ENCODE measurements at regions not wholly inside any gene's neighbourhood (a gene's known extent, or its start where the extent isn't known, plus 50 kb on each side); places are given as distances from the start of the nearest gene placed in this dataset.

DNA sequence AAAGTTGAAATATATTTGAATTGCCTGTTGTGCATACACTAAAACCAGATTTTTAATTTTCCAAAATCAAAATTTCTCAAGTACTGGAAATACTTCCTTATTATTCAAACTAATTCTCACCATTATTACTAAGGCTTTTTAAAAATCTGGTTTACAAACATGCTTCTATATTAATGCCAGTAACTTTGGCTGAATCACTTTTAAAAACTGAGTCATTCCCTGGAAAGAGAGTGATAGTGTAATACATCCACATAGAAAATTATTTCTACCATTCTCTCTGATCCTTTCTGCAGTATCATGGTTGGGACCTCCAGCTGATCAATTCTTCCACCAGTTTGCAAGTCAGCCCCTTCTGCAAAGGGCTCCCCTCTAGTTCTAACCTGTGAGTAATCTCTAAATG is 165.3 kb upstream of the FAM241A start:
- TF ChIP-seq GATA1 (IDR thresholded peaks at IDR 0.05; ENCODE audit: low read depth, low read length) = no peak
- TF ChIP-seq POLR2A (IDR thresholded peaks at IDR 0.05; ENCODE audit: low read length) = no peak

DNA sequence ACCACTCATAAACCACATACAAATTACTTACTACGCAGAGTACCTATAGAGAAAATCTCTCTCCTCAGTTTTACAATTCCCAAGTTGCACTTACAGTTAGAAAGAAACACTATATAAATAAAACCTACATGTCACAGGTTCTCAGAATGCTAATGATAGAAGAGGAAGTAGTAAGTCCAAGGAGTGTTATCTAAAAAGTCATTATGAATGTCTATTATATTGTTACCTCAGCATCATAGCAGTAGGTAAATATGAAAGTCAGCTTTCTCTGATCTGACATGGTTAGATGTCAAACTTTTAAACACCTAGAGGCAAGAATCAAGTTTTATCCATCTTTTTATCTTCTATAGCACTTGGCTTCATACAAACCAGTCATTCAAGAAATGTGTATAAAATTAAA is 163.2 kb upstream of the FAM241A start:
- DNase-seq = no peak
- TF ChIP-seq POLR2A (IDR thresholded peaks at IDR 0.05; ENCODE audit: low read length) (no peak), GATA1 (IDR thresholded peaks at IDR 0.05; ENCODE audit: low read depth, low read length) (no peak)

More for the DNA sequence above, 165.3 kb upstream of the FAM241A start:
- DNase-seq = no peak

- TF ChIP-seq POLR2A (IDR thresholded peaks at IDR 0.05; ENCODE audit: low read length) (no peak), GATA1 (IDR thresholded peaks at IDR 0.05; ENCODE audit: low read depth, low read length) (no peak)
- no peak for DNase-seq
These were observed 161.0 kb upstream of the FAM241A start for GRCh38 chr4:111984169-111984819.

DNA sequence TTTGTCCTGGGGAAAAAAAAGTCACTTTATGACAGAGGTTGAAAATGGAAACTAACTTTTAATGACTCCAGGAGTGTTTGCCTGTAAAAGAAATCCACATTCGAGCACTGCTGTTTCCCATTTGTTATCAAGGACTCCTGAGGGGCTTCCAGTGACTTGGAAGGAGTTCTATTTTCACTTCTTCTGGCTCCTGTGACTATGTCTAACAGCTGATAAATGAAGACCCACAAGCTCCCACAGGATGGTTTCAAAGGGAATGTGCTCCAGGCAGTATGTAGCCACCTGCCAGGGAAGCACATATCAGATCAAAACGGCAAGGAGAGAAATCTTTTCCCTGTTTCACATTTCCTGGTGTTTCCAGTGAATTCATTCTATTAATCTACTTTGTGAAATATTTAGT is 159.8 kb upstream of the FAM241A start:
- TF ChIP-seq POLR2A (IDR thresholded peaks at IDR 0.05; ENCODE audit: low read length) (no peak), GATA1 (IDR thresholded peaks at IDR 0.05; ENCODE audit: low read depth, low read length) (no peak)

GRCh38 chr4:111986095-111986494 is 159.2 kb upstream of the FAM241A start:
- TF ChIP-seq GATA1 (IDR thresholded peaks at IDR 0.05; ENCODE audit: low read depth, low read length) (no peak), POLR2A (IDR thresholded peaks at IDR 0.05; ENCODE audit: low read length) (no peak)

More for the DNA sequence above, 159.8 kb upstream of the FAM241A start:
- no peak for DNase-seq

GRCh38 chr4:111988514-111988913 is 156.7 kb upstream of the FAM241A start:
- TF ChIP-seq POLR2A (IDR thresholded peaks at IDR 0.05; ENCODE audit: low read length) (no peak), GATA1 (IDR thresholded peaks at IDR 0.05; ENCODE audit: low read depth, low read length) (no peak)
- DNase-seq = no peak

More at GRCh38 chr4:111986095-111986494, 159.2 kb upstream of the FAM241A start:
- peak in 1 of 2 experiments; percentile 17 for DNase-seq

DNA sequence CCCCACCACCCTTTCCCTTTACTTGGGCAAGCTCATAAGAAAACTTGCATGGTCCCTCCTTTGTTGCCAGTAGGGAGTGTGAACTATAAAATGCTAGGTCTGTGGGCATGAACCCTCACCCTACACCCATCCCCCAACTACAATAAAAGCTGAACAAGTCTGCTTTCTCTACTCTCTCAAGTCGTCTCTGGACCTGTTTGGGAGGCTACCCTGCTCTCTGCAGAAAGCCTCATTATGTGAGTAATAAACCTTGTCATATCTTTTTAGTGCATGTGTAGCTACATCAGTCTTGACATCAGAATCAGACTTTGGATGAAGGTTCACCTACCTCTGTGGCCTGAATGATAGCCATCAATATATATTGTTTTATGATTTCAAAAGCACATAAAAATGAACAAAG is 155.4 kb upstream of the FAM241A start:
- TF ChIP-seq GATA1 (IDR thresholded peaks at IDR 0.05; ENCODE audit: low read depth, low read length) (no peak), POLR2A (IDR thresholded peaks at IDR 0.05; ENCODE audit: low read length) (no peak)
- no peak for DNase-seq

DNA sequence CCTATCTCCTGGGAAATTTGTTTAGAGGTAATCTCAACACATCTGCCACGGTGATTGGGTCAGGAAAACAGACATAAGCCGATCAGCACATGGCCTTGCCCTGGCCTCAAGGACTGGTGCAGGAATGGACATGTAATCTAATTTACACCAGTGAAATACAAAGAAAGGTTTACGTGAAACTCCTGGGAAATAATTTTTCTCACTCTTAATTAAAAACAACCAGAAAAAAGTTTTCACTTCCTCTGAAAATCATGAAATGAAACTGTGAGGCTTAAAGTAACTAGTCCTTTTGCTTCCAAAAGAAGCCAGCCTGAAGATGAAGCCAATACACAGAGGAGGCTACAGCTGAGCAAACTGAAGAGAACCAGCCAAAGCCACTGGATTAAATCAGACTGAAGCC is 154.1 kb upstream of the FAM241A start:
- DNase-seq = no peak
- TF ChIP-seq GATA1 (IDR thresholded peaks at IDR 0.05; ENCODE audit: low read depth, low read length) (no peak), POLR2A (IDR thresholded peaks at IDR 0.05; ENCODE audit: low read length) (no peak)

GRCh38 chr4:111991797-111992196 is 153.5 kb upstream of the FAM241A start:
- DNase-seq = no peak
- no peak for TF ChIP-seq POLR2A (IDR thresholded peaks at IDR 0.05; ENCODE audit: low read length)
- no peak for TF ChIP-seq GATA1 (IDR thresholded peaks at IDR 0.05; ENCODE audit: low read depth, low read length)

- DNase-seq = no peak
- no peak for TF ChIP-seq POLR2A (IDR thresholded peaks at IDR 0.05; ENCODE audit: low read length)
These were observed 152.7 kb upstream of the FAM241A start for GRCh38 chr4:111992351-111993168.

- no peak for TF ChIP-seq POLR2A (IDR thresholded peaks at IDR 0.05; ENCODE audit: low read length)
- no peak for TF ChIP-seq GATA1 (IDR thresholded peaks at IDR 0.05; ENCODE audit: low read depth, low read length)
- DNase-seq = no peak
These were observed 150.9 kb upstream of the FAM241A start for GRCh38 chr4:111994392-111994791.

DNA sequence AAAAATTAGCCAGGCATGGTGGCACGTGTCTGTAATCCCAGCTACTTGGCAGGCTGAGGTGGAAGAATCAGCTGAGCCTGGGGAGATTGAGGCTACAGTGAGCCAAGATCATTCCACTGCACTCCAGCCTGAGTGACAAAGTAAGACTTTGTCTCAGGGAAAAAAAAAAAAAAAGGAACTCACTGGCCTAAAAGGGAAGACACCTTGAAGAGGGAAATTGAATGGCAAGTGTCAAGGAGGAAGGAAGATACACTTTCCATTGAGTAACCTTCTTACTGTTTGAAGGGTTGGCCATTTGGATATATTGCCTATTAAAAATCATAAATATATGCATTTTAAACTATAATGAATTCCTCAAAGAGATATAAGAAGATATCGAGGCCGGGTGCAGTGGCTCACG is 147.5 kb upstream of the FAM241A start:
- TF ChIP-seq GATA1 (IDR thresholded peaks at IDR 0.05; ENCODE audit: low read depth, low read length) (no peak), POLR2A (IDR thresholded peaks at IDR 0.05; ENCODE audit: low read length) (no peak)
- DNase-seq = no peak

DNA sequence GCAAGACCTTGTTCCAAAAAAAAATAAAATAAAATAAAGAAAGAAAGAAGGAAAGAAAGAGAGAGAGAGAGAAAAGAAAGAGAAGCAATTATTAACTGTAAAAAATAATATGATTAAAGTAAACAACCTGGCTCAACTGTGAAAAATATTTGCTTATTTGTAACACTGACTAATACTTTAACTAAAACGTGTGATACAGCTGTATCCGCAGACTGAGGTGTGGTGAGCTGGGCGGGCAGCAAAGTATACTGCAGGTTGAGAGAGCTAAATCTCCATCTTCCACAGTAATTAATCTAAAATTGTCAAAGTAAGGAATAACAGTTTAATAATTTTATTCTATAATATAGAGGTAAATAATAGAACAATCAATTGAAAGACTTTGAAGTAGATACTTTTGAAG is 145.5 kb upstream of the FAM241A start:
- TF ChIP-seq POLR2A (IDR thresholded peaks at IDR 0.05; ENCODE audit: low read length) (no peak), GATA1 (IDR thresholded peaks at IDR 0.05; ENCODE audit: low read depth, low read length) (no peak)
- DNase-seq = no peak

- TF ChIP-seq GATA1 (IDR thresholded peaks at IDR 0.05; ENCODE audit: low read depth, low read length) = no peak
- TF ChIP-seq POLR2A (IDR thresholded peaks at IDR 0.05; ENCODE audit: low read length) = no peak
- no peak for DNase-seq
These were observed 144.2 kb upstream of the FAM241A start for GRCh38 chr4:112001041-112001440.

DNA sequence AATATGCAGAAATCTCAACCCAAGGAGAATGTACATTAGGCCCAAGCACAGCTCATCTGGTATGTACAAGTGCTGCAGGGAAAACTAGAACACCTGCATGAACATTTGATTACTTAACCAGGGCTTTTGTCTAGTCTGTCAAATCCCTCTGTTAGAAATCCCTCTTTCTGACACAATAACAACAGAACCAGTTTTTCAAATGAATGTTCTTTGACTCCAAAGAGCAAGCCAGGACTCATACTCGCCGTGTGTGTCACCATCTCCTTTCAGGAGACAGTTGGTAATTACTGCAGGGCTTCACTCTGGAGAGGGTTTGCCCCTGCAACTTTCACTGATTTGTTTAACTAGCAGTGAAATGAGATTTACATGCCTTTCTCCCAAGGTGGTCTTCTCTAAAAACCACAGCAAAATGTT is 143.0 kb upstream of the FAM241A start:
- TF ChIP-seq GATA1 (IDR thresholded peaks at IDR 0.05; ENCODE audit: low read depth, low read length) (no peak), POLR2A (IDR thresholded peaks at IDR 0.05; ENCODE audit: low read length) (no peak)
- DNase-seq = no peak
